NCI-H460 (cell line): ENCODE measurements at regions not wholly inside any gene's neighbourhood (a gene's known extent, or its start where the extent isn't known, plus 50 kb on each side); places are given as distances from the start of the nearest gene placed in this dataset.

ENCODE experiments used
- DNase-seq: peaks from one replicate; pipeline ENCODE4 v3.0.0-alpha.2; 2016; ENCODE audit warnings: low read depth; ENCODE audit errors: extremely low read depth

- DNase-seq, result no peak
These were observed 510.9 kb downstream of the UTRN start for GRCh38 chr6:144796070-144796469.

DNA sequence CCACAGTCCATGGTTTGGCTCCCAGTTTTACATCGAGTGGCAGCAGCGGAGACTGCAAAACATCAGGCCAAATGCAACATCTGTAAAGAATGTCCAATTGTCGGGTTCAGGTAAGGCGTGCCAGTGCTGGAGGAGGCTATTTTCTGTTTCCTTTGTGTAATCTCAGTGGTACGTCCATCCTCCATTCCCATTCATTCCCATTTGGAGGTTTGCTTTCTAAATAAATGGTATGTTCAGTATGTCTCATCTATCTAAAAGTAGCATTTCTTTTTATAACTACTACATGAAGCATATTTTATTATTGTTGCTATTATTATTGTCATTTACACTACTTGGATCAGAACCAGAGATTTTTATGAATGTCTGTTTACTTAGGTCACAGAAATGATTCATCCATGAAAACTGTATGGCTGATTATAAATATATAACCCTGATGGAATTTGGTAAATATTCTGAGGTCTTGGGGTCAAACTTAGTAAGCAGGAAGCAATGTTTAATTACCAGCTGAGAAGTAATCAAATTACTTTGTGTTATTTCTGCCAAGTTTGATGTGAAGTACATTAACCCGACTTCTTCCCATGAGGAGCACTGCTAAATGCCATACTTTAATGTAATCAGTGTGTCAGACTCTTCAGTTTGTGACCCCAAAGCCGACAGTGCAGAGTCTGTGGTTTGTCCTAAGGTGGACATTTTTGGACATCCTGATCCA is 512.9 kb downstream of the UTRN start:
- DNase-seq, result no peak

DNA sequence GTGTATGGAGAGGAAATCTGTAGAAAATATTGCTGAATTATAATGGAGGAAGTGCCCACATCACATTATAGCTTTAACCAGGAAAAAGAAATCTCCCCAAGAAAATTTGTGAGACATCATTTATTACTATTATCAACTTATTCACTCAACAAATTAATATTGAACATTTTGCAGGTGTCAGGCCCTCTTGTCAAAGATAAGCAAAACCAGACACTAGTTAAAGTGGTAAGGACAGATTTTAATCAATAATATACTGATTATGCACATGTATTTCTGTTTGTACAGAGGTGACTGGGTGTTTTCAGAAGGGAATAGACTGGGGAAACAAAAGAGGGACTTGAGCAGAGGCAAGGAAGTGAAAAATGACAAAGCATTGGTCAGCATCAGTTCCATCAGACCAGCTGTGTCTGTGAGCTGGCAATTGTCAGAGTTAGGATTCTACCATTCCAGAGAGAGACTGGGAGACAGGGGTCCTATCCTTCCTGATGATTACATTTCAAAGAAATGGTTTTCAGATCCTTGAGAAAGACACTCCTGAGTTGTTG is 519.2 kb downstream of the UTRN start:
- no peak for DNase-seq

GRCh38 chr6:144805049-144805448 is 519.9 kb downstream of the UTRN start:
- no peak for DNase-seq

- DNase-seq, result no peak
These were observed 521.1 kb downstream of the UTRN start for GRCh38 chr6:144806222-144806621.

- no peak for DNase-seq
These were observed 524.0 kb downstream of the UTRN start for GRCh38 chr6:144809120-144809519.

DNA sequence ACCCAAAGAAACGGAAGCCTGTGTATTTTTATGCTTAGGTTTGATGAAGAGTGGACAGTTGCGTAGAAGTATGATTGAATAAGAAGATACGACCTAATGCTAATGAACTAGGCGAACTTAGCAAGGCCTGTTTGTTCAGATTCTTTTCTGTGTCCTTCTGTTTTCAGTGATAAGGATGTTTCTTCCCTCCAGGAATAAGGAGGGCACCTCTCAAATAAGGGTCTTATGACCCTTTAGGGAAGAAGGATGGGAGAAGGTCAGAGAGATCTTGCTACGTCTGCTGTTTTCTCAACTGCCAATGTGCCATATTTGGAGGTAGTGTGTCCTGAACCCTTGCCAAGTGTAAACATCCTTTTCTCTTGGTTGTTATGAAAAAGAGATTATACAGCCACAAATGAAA is 524.8 kb downstream of the UTRN start:
- no peak for DNase-seq

DNA sequence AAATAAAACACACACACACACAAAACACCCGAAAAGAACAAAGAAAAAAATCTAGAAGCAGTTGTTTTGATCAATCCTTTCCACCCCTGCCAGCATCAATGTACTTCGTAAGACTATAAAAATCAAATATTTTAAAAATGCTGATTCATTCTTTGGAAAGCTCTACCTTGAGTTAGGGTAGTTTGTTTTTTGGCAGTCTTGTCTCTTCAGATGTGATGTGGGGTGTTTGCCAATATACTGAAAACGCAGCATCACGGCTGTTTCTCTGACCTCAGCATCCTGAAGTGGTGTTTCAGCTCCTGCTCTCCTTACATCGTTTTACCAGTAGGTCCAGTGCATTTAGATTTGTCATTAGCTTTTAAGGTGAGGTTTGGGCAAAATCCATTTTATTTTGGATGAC is 526.0 kb downstream of the UTRN start:
- no peak for DNase-seq

DNA sequence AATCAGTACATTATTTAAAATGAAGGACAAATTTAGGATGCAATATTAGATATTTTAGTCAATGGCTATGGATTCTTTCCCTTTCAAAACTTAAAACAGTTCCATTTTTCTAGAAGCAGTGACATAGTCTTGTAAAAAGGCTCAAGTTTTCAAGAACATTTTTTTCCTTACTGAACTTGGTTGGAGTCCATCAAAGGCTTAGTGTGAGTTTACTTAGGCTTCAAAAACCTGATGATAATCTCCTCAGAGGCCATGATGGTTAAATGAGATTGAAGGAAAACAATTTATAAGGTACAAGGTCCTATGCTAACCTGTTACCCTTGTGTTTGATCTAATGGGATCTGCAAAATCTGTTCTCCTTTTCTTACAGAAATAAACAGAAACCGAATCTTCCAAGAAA is 531.8 kb downstream of the UTRN start:
- DNase-seq, result no peak

GRCh38 chr6:144820270-144820669 is 535.1 kb downstream of the UTRN start:
- DNase-seq, result no peak

- no peak for DNase-seq
These were observed 538.0 kb downstream of the UTRN start for GRCh38 chr6:144823131-144823530.

GRCh38 chr6:144824018-144824417 is 538.9 kb downstream of the UTRN start:
- no peak for DNase-seq

GRCh38 chr6:144834426-144835038 is 549.4 kb downstream of the UTRN start:
- no peak for DNase-seq

DNA sequence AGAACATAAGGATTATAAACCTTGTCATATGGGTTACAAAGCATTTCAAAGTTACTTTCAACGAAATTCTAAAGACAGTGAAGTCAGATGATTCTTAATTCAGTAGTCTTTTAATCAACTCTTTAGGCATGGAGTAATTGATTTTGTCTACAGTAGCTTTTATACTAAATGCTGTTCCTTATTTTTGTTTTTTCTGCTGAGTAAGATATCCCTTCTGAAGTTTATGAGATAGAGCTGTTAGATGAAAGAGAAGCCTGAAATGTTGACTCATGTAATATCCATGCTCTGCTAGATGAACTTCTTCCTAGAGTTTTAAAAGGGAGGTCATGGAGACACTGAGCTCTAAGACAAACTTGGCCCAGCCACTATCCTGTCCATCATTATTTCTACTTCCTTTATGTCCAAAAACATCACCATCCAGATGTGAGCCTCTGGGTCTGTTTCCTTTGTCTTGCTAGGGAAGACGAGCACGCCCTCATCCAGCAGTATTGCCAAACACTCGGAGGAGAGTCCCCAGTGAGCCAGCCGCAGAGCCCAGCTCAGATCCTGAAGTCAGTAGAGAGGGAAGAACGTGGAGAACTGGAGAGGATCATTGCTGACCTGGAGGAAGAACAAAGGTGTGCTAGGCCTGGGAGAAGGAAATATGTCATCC is 550.3 kb downstream of the UTRN start:
- no peak for DNase-seq

GRCh38 chr6:144840619-144841018 is 555.5 kb downstream of the UTRN start:
- no peak for DNase-seq

- no peak for DNase-seq
These were observed 558.6 kb downstream of the UTRN start for GRCh38 chr6:144843701-144844100.

DNA sequence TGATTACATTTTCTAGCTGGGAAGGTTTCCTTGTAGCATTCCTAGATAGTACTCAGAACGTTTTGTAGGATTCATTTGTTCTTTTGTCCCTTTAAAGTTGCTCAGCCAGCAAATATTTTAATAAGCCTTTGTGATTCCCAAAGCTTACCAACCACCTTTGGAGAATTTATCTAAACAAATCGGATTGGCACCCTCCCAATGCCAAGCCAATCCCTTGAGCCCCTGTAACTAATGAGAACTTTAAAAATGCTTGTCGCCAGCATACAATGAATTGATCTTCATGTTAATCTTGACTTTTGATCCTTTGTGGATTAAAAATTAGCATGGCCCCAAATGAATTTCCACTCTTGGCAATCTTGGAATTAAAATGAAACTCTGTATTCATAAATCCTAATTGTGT is 559.5 kb downstream of the UTRN start:
- no peak for DNase-seq

GRCh38 chr6:144845186-144845585 is 560.1 kb downstream of the UTRN start:
- DNase-seq, result no peak

DNA sequence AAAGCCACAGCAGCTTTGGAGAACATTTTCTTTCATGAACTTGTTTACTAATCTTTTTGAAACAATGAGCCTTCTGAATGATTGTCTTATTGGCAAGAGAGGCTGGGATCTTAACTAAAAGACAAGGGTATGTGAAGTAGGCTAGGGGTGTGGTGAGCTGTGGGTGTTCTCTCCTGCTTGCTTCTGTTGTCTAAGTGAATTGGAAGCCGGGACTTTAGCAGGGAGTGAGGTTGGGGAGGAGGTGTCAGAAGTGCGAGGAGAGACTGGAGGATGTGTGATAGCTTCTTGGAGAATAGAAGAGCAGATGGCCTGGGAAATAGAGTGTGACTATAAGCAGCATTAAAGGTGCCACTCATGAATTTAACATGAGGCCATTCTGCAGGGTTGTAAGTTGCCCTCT is 562.8 kb downstream of the UTRN start:
- no peak for DNase-seq

DNA sequence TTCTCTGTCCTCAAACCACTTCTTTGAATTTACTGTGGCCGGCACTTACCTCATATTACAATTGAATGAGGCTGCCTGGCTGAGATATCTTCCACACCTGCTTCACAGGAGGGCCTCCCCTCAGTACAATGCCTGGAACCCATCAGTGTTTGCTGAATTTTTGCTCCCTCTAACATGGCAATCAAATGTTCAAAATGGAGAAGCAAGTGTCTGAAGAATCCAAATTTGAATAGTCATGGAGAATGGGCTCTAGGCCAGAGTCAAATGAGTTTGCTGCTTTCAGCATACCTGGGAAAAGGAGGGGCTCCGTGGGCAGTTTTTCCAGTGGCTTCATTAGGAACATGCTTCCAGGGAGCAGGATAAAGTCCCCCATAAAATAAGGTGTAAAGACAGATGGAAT is 564.8 kb downstream of the UTRN start:
- no peak for DNase-seq

GRCh38 chr6:144853603-144854002 is 568.5 kb downstream of the UTRN start:
- no peak for DNase-seq

GRCh38 chr6:144854654-144855053 is 569.5 kb downstream of the UTRN start:
- DNase-seq, result no peak
